HEK293 (cell line): ENCODE measurements at regions not wholly inside any gene's neighbourhood (a gene's known extent, or its start where the extent isn't known, plus 50 kb on each side); places are given as distances from the start of the nearest gene placed in this dataset.

ENCODE experiments used
- BCL11A ChIP-seq: fragments of 450-650 bp; formaldehyde crosslinking; IDR thresholded peaks from 2 replicates; pipeline ENCODE4 v1.5.1; 2016; ENCODE audit warnings: low read depth, missing biosample characterization, missing genetic modification characterization
- HOXC10 ChIP-seq: sonication (generic); formaldehyde crosslinking; IDR thresholded peaks from 2 replicates; pipeline ENCODE4 v1.8.1; 2023; ENCODE audit warnings: mild to moderate bottlenecking, missing genetic modification reagents
- KLF1 ChIP-seq: fragments of 450-650 bp; formaldehyde crosslinking; IDR thresholded peaks from 2 replicates; pipeline ENCODE4 v1.5.1; 2016; ENCODE audit warnings: missing biosample characterization, missing genetic modification characterization
- KLF10 ChIP-seq: fragments of 450-650 bp; IDR thresholded peaks from 2 replicates; pipeline ENCODE4 v1.5.1; 2018; ENCODE audit warnings: missing biosample characterization, mild to moderate bottlenecking, missing genetic modification characterization
- KLF16 ChIP-seq: fragments of 450-650 bp; formaldehyde crosslinking; IDR thresholded peaks from 2 replicates; pipeline ENCODE4 v1.5.1; 2017; ENCODE audit warnings: missing biosample characterization, missing genetic modification characterization
- ZFP41 ChIP-seq: fragments of 450-650 bp; formaldehyde crosslinking; IDR thresholded peaks from 2 replicates; pipeline ENCODE4 v1.5.1; 2016; ENCODE audit warnings: missing biosample characterization, missing genetic modification characterization, borderline replicate concordance
- ZNF239 ChIP-seq: fragments of 450-650 bp; formaldehyde crosslinking; IDR thresholded peaks from 2 replicates; pipeline ENCODE4 v1.5.1; 2016; ENCODE audit warnings: missing biosample characterization, missing genetic modification characterization
- ZNF747 ChIP-seq: fragments of 450-650 bp; formaldehyde crosslinking; IDR thresholded peaks from 2 replicates; pipeline ENCODE4 v1.5.1; 2016; ENCODE audit warnings: missing biosample characterization, missing genetic modification characterization
- ZSCAN5A ChIP-seq: fragments of 450-650 bp; formaldehyde crosslinking; IDR thresholded peaks from 2 replicates; pipeline ENCODE4 v1.5.1; 2016; ENCODE audit warnings: missing biosample characterization, missing genetic modification characterization
- ZXDB ChIP-seq: fragments of 450-650 bp; formaldehyde crosslinking; IDR thresholded peaks from 2 replicates; pipeline ENCODE4 v1.5.1; 2016; ENCODE audit warnings: missing biosample characterization, missing genetic modification characterization
- TF ChIP-seq, protein P1 (sequence below): fragments of 450-650 bp; formaldehyde crosslinking; IDR thresholded peaks from 2 replicates; pipeline ENCODE4 v1.5.1; 2016; ENCODE audit warnings: missing biosample characterization, missing genetic modification characterization
- TF ChIP-seq, protein P2 (sequence below): fragments of 450-650 bp; formaldehyde crosslinking; IDR thresholded peaks from 2 replicates; pipeline ENCODE4; 2016; ENCODE audit warnings: missing biosample characterization, missing genetic modification characterization
- TF ChIP-seq, protein P3 (sequence below): fragments of 450-650 bp; formaldehyde crosslinking; IDR thresholded peaks from 2 replicates; pipeline ENCODE4 v1.5.1; 2016; ENCODE audit warnings: missing biosample characterization, missing genetic modification characterization

DNA sequence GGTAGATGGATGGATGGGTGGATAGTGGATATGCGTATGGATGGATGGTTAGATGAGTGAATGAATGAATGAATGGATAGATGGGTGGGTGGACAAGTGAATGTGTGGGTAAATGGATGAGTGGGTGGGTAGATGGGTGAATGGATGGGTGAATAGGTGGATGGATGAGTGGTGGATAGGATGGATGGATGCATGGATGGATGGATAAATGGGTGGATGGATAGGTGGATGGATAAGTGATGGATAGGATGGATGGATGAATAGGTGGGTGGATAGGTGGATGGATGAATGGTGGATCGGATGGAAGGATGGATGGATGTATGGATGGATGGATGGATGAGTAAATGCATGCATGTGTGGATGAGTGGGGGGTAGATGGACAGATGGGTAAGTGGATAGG is 169.3 kb downstream of the ACKR3 start:
- no peak for TF ChIP-seq ZNF747 (tag by site-specific recombination)
- TF ChIP-seq KLF1 (tag by site-specific recombination), result no peak
- TF ChIP-seq, protein P1, sequence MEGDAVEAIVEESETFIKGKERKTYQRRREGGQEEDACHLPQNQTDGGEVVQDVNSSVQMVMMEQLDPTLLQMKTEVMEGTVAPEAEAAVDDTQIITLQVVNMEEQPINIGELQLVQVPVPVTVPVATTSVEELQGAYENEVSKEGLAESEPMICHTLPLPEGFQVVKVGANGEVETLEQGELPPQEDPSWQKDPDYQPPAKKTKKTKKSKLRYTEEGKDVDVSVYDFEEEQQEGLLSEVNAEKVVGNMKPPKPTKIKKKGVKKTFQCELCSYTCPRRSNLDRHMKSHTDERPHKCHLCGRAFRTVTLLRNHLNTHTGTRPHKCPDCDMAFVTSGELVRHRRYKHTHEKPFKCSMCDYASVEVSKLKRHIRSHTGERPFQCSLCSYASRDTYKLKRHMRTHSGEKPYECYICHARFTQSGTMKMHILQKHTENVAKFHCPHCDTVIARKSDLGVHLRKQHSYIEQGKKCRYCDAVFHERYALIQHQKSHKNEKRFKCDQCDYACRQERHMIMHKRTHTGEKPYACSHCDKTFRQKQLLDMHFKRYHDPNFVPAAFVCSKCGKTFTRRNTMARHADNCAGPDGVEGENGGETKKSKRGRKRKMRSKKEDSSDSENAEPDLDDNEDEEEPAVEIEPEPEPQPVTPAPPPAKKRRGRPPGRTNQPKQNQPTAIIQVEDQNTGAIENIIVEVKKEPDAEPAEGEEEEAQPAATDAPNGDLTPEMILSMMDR (tag by site-specific recombination), result no peak
- no peak for TF ChIP-seq ZFP41
- TF ChIP-seq HOXC10 (CRISPR knock-in tag), result no peak
- TF ChIP-seq ZSCAN5A (tag by site-specific recombination), result no peak
- no peak for TF ChIP-seq BCL11A (tag by site-specific recombination)
- no peak for TF ChIP-seq ZNF239 (tag by site-specific recombination)
- TF ChIP-seq ZXDB (tag by site-specific recombination), result no peak
- TF ChIP-seq, protein P2, sequence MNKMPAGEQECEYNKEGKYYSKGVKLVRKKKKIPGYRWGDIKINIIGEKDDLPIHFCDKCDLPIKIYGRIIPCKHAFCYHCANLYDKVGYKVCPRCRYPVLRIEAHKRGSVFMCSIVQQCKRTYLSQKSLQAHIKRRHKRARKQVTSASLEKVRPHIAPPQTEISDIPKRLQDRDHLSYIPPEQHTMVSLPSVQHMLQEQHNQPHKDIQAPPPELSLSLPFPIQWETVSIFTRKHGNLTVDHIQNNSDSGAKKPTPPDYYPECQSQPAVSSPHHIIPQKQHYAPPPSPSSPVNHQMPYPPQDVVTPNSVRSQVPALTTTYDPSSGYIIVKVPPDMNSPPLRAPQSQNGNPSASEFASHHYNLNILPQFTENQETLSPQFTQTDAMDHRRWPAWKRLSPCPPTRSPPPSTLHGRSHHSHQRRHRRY (tag by site-specific recombination), result no peak
- TF ChIP-seq KLF16 (tag by site-specific recombination), result no peak
- TF ChIP-seq, protein P3, sequence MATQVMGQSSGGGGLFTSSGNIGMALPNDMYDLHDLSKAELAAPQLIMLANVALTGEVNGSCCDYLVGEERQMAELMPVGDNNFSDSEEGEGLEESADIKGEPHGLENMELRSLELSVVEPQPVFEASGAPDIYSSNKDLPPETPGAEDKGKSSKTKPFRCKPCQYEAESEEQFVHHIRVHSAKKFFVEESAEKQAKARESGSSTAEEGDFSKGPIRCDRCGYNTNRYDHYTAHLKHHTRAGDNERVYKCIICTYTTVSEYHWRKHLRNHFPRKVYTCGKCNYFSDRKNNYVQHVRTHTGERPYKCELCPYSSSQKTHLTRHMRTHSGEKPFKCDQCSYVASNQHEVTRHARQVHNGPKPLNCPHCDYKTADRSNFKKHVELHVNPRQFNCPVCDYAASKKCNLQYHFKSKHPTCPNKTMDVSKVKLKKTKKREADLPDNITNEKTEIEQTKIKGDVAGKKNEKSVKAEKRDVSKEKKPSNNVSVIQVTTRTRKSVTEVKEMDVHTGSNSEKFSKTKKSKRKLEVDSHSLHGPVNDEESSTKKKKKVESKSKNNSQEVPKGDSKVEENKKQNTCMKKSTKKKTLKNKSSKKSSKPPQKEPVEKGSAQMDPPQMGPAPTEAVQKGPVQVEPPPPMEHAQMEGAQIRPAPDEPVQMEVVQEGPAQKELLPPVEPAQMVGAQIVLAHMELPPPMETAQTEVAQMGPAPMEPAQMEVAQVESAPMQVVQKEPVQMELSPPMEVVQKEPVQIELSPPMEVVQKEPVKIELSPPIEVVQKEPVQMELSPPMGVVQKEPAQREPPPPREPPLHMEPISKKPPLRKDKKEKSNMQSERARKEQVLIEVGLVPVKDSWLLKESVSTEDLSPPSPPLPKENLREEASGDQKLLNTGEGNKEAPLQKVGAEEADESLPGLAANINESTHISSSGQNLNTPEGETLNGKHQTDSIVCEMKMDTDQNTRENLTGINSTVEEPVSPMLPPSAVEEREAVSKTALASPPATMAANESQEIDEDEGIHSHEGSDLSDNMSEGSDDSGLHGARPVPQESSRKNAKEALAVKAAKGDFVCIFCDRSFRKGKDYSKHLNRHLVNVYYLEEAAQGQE (tag by site-specific recombination), result no peak
- no peak for TF ChIP-seq KLF10 (tag by site-specific recombination)
